ENCODE measurements at regions not wholly inside any gene's neighbourhood (a gene's known extent, or its start where the extent isn't known, plus 50 kb on each side); places are given as distances from the start of the nearest gene placed in this dataset.
"Not testable (repeated sequence)": the region's sequence is repeated elsewhere in the genome, so short reads cannot be mapped to it uniquely, and the experiment has no call there.

DNA sequence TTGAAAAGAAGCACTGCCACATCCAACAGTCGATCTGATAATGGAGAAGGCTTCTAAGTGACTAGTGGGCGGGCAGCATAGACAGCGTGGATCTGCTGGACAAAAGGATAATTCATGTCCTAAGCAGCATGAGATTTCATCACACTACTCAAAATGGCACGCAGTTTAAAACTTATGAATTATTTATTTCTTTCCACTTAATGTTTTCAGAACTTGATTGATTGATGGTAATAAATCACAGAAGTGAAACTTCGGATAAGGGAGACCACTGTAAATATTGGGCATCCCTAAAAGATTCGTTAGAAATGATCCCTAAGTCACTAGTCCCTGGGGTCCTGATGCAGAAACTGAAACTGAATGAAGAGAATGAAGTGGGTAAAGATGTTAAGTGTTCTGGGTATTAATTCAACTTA is 93.0 kb upstream of the ANK2 start:
- Histone ChIP-seq H2BK5ac (ENCODE audit: low read depth, low read length, poor library complexity) (no peak overlapping the region), H4K91ac (ENCODE audit: low read depth, low read length) (no peak overlapping the region), H3K27ac (ENCODE audit: low read depth, low read length) (no peak overlapping the region), H3K9ac (ENCODE audit: low read length) (no peak overlapping the region), H4K12ac (ENCODE audit: low read depth, low read length) (no peak overlapping the region), H2BK120ac (ENCODE audit: insufficient read depth, low read length, poor library complexity) (no peak overlapping the region), H3K4ac (ENCODE audit: low read depth, low read length) (no peak overlapping the region), H3K14ac (ENCODE audit: low read length) (no peak overlapping the region), H3K18ac (ENCODE audit: low read length) (no peak overlapping the region), H3K79me2 (ENCODE audit: control insufficient read depth, insufficient read depth, low read length, poor library complexity) (no peaks in the 10 kb centered on the region), H2AFZ (ENCODE audit: insufficient read depth, low read length, poor library complexity) (no peak overlapping the region), H2AK5ac (ENCODE audit: low read length) (no peak overlapping the region), H3K4me3 (ENCODE audit: low read depth, low read length) (no peak overlapping the region), H3K79me1 (ENCODE audit: low read length) (no peaks in the 10 kb centered on the region), H3K36me3 (ENCODE audit: control insufficient read depth in 1 of 2, insufficient read depth in 2 of 2, low read length in 2 of 2) (no peaks in the 10 kb centered on the region), H3K4me1 (ENCODE audit: control insufficient read depth in 1 of 2, insufficient read depth in 2 of 2, low read length in 2 of 2) (no peaks in the 10 kb centered on the region), H2BK12ac (ENCODE audit: low read length) (no peak overlapping the region), H4K8ac (ENCODE audit: low read depth, low read length) (no peak overlapping the region), H3K4me2 (ENCODE audit: low read length) (no peak overlapping the region), H3K23ac (ENCODE audit: low read length) (no peak overlapping the region), H3K9me3 (ENCODE audit: insufficient read depth, low read depth, low read length) (no peaks in the 10 kb centered on the region), H3K27me3 (ENCODE audit: insufficient read depth, low read length) (no peaks in the 10 kb centered on the region)
- no peak for DNase-seq
- WGBS (ENCODE audit: extremely low coverage, insufficient coverage, insufficient read length): no CpG with 5 or more reads among the region's 6 CpGs

DNA sequence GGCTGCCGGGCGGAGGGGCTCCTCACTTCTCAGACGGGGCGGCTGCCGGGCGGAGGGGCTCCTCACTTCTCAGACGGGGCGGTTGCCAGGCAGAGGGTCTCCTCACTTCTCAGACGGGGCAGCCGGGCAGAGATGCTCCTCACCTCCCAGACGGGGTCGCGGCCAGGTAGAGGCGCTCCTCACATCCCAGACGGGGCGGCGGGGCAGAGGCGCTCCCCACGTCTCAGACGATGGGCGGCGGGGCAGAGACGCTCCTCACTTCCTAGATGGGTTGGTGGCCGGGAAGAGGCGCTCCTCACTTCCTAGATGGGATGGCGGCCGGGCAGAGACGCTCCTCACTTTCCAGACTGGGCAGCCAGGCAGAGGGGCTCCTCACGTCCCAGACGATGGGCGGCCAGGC is 91.7 kb upstream of the ANK2 start:
- H4K12ac ChIP-seq (ENCODE audit: low read depth, low read length); H4K91ac ChIP-seq (ENCODE audit: low read depth, low read length); H3K36me3 ChIP-seq (ENCODE audit: control insufficient read depth in 1 of 2, insufficient read depth in 2 of 2, low read length in 2 of 2); H3K4me1 ChIP-seq (ENCODE audit: control insufficient read depth in 1 of 2, insufficient read depth in 2 of 2, low read length in 2 of 2); H3K4ac ChIP-seq (ENCODE audit: low read depth, low read length); H3K79me1 ChIP-seq (ENCODE audit: low read length); DNase-seq; H3K23ac ChIP-seq (ENCODE audit: low read length); H2BK5ac ChIP-seq (ENCODE audit: low read depth, low read length, poor library complexity); H3K4me2 ChIP-seq (ENCODE audit: low read length); H3K9me3 ChIP-seq (ENCODE audit: insufficient read depth, low read depth, low read length); H2BK12ac ChIP-seq (ENCODE audit: low read length); H3K79me2 ChIP-seq (ENCODE audit: control insufficient read depth, insufficient read depth, low read length, poor library complexity); H3K4me3 ChIP-seq (ENCODE audit: low read depth, low read length); H3K27me3 ChIP-seq (ENCODE audit: insufficient read depth, low read length); H2AFZ ChIP-seq (ENCODE audit: insufficient read depth, low read length, poor library complexity); H3K9ac ChIP-seq (ENCODE audit: low read length); H3K18ac ChIP-seq (ENCODE audit: low read length); H2BK120ac ChIP-seq (ENCODE audit: insufficient read depth, low read length, poor library complexity); H3K27ac ChIP-seq (ENCODE audit: low read depth, low read length); H4K8ac ChIP-seq (ENCODE audit: low read depth, low read length); H3K14ac ChIP-seq (ENCODE audit: low read length); H2AK5ac ChIP-seq (ENCODE audit: low read length): not testable (repeated sequence)
- no CpG with 5 or more reads among the region's 31 CpGs for WGBS (ENCODE audit: extremely low coverage, insufficient coverage, insufficient read length)

DNA sequence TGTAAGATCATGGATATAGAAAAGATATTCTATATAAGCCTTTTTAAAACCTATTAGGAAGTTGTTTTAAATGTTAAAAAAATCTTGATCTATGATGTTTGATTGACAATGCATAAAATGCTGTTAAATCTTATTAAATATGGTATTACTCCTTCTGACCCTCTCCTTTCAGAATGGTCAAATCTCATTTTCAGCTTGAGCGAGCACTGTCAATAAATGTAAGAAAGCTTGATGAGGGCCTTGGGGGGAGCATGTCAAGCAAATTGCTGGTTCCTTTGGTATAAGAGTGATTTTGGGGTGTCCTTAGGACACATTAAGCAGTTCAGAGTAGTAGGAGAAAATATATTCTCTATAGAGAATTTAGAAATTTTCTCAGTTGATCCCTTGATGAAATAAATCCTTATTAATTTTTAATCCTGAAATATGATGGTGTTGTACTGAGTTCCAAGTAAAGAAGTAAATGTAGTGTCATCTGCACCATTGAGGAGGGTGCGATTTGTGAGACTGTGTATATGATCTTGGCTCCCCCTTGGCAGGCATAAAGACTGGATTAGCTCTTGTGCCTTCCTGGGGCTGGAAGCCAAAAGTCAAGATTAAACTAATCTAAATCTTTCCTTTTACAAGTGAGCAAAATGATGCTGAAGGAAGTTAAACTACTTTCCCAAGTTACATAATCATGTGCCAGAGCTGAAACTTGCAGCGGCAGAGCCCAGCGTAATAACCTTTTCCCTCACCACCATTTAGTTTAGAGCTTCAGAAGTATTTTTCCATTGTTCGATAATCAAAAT is 82.6 kb upstream of the ANK2 start:
- H2BK5ac ChIP-seq (ENCODE audit: low read depth, low read length, poor library complexity): no peak overlapping the region
- no peak overlapping the region for H3K18ac ChIP-seq (ENCODE audit: low read length)
- H3K27ac ChIP-seq (ENCODE audit: low read depth, low read length): no peak overlapping the region
- no peak overlapping the region for H3K9ac ChIP-seq (ENCODE audit: low read length)
- no peak overlapping the region for H2BK120ac ChIP-seq (ENCODE audit: insufficient read depth, low read length, poor library complexity)
- H3K4ac ChIP-seq (ENCODE audit: low read depth, low read length): no peak overlapping the region
- no peak overlapping the region for H4K12ac ChIP-seq (ENCODE audit: low read depth, low read length)
- DNase-seq: no peak
- no peak overlapping the region for H3K4me2 ChIP-seq (ENCODE audit: low read length)
- no peaks in the 10 kb centered on the region for H3K79me2 ChIP-seq (ENCODE audit: control insufficient read depth, insufficient read depth, low read length, poor library complexity)
- no CpG with 5 or more reads among the region's 5 CpGs for WGBS (ENCODE audit: extremely low coverage, insufficient coverage, insufficient read length)
- H2AFZ ChIP-seq (ENCODE audit: insufficient read depth, low read length, poor library complexity): no peak overlapping the region
- no peaks in the 10 kb centered on the region for H3K36me3 ChIP-seq (ENCODE audit: control insufficient read depth in 1 of 2, insufficient read depth in 2 of 2, low read length in 2 of 2)
- no peaks in the 10 kb centered on the region for H3K79me1 ChIP-seq (ENCODE audit: low read length)
- H2BK12ac ChIP-seq (ENCODE audit: low read length): no peak overlapping the region
- H3K9me3 ChIP-seq (ENCODE audit: insufficient read depth, low read depth, low read length): no peaks in the 10 kb centered on the region
- no peaks in the 10 kb centered on the region for H3K4me1 ChIP-seq (ENCODE audit: control insufficient read depth in 1 of 2, insufficient read depth in 2 of 2, low read length in 2 of 2)
- H3K27me3 ChIP-seq (ENCODE audit: insufficient read depth, low read length): no peaks in the 10 kb centered on the region
- H4K8ac ChIP-seq (ENCODE audit: low read depth, low read length): no peak overlapping the region
- no peak overlapping the region for H3K23ac ChIP-seq (ENCODE audit: low read length)
- H2AK5ac ChIP-seq (ENCODE audit: low read length): no peak overlapping the region
- no peak overlapping the region for H3K4me3 ChIP-seq (ENCODE audit: low read depth, low read length)
- no peak overlapping the region for H4K91ac ChIP-seq (ENCODE audit: low read depth, low read length)
- no peak overlapping the region for H3K14ac ChIP-seq (ENCODE audit: low read length)

DNA sequence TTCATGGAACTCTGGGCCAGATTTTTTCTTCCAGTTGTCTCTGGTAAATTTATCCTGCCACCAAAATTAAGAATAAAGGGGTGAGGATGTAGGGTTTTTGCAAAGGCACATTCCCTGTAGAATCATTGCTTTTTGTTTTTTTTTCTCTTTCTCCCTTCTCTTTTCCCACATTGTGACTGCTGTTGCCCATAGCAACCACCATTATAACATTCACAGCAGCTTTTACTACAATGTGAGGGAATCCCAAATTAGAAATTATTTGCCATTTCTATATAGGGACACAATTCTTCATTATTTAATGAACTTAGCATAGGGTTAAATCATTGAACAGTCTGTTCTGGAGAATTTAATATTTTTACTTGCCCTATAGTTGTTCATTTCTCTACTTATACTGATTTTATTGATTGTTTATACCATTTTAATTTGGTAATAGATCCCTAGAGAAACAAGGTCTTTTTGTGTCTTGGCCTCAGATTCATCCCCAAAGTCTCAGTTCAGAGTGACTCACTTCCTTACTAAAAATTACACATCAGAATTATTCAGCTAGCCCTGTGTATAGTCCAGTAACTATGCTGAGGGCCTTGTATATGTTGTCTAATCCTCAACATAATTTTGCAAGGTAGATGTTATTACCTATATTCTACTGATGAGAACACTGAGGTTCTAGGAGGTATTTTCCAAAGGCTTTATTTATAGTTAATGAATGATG is 80.8 kb upstream of the ANK2 start:
- H3K9ac ChIP-seq (ENCODE audit: low read length): no peak overlapping the region
- no peak overlapping the region for H3K27ac ChIP-seq (ENCODE audit: low read depth, low read length)
- no peak overlapping the region for H2AK5ac ChIP-seq (ENCODE audit: low read length)
- no peak overlapping the region for H3K14ac ChIP-seq (ENCODE audit: low read length)
- H3K79me2 ChIP-seq (ENCODE audit: control insufficient read depth, insufficient read depth, low read length, poor library complexity): no peaks in the 10 kb centered on the region
- H3K18ac ChIP-seq (ENCODE audit: low read length): no peak overlapping the region
- H2BK12ac ChIP-seq (ENCODE audit: low read length): no peak overlapping the region
- no peak for DNase-seq
- H2BK5ac ChIP-seq (ENCODE audit: low read depth, low read length, poor library complexity): no peak overlapping the region
- no peaks in the 10 kb centered on the region for H3K36me3 ChIP-seq (ENCODE audit: control insufficient read depth in 1 of 2, insufficient read depth in 2 of 2, low read length in 2 of 2)
- no peak overlapping the region for H2AFZ ChIP-seq (ENCODE audit: insufficient read depth, low read length, poor library complexity)
- no peak overlapping the region for H2BK120ac ChIP-seq (ENCODE audit: insufficient read depth, low read length, poor library complexity)
- H3K79me1 ChIP-seq (ENCODE audit: low read length): no peaks in the 10 kb centered on the region
- H3K4me1 ChIP-seq (ENCODE audit: control insufficient read depth in 1 of 2, insufficient read depth in 2 of 2, low read length in 2 of 2): no peaks in the 10 kb centered on the region
- no peak overlapping the region for H3K4me2 ChIP-seq (ENCODE audit: low read length)
- no peaks in the 10 kb centered on the region for H3K27me3 ChIP-seq (ENCODE audit: insufficient read depth, low read length)
- no peak overlapping the region for H4K91ac ChIP-seq (ENCODE audit: low read depth, low read length)
- no peak overlapping the region for H3K4ac ChIP-seq (ENCODE audit: low read depth, low read length)
- no peak overlapping the region for H3K23ac ChIP-seq (ENCODE audit: low read length)
- no peak overlapping the region for H3K4me3 ChIP-seq (ENCODE audit: low read depth, low read length)
- H3K9me3 ChIP-seq (ENCODE audit: insufficient read depth, low read depth, low read length): no peaks in the 10 kb centered on the region
- H4K12ac ChIP-seq (ENCODE audit: low read depth, low read length): no peak overlapping the region
- H4K8ac ChIP-seq (ENCODE audit: low read depth, low read length): no peak overlapping the region

All from trophoblast cell (in vitro differentiated cells and primary cell).